DMS114 treated with DMSO at 0.1 percent for 48 hours (cell line): ENCODE measurements at regions not wholly inside any gene's neighbourhood (a gene's known extent, or its start where the extent isn't known, plus 50 kb on each side); places are given as distances from the start of the nearest gene placed in this dataset.

Experiments used
- DNase-seq: peaks from one replicate; lab custom pipeline; 2025; ENCODE audit not compliant: unreplicated experiment; lab: John Stamatoyannopoulos, UW

DNA sequence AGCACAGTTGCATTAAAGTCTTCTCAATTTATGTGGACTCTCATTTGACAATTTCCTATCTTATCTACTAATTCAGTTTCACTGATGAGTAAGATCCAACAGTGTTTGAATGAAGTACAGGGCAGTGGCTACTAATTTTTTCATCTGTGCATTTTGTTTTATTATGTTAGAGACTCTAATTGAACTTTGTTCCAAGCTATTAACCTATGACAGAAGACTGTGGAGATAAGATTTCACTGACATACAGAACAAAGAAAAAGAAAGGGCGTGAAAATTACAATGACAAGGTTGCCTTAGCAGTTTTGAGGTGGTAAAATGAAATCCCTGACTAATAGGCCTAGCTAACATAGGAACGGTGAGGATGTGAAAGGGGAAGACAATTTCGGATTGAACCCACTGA lies 153.2 kb upstream of the SOX5 start:
- DNase-seq = no peak

DNA sequence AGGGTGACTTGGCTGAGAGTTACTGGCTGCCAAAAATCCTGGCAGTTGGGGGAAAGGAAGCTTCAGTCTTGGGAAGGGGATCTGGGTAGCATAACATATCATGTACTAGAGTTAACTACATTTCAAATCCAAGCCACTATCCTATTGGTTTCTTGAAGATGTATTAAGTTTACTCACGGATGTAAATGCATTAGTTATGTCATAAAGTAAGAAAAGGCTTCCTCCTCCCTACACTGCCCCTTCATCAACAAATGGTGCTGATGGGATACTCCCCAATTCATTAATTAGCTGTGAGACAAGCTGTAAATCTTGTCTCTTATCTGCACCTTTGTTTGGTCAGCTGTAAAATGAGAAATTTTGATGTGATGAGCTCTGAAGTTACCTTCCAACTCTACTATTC lies 150.1 kb upstream of the SOX5 start:
- DNase-seq = no peak

DNA sequence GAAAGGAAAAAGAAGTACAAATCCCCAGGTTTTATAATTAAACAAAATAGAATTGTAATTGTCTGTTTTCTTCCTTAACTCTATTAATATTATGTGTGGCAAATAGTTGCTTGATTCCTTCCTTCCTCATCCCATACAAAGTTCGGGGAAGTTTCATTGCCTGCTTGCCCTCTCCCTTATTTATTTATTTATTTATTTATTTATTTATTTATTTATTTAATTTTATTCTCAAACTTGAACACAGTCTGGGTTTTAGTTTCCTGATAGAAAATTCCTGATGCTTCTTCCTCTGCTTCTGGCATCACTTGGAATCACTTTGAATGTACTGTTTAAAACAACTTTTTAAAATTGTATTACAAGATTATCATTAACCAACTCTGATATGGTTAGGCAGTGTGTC lies 145.8 kb upstream of the SOX5 start:
- no peak for DNase-seq

GRCh38 chr12:24089510-24089890 lies 140.0 kb upstream of the SOX5 start:
- DNase-seq = no peak

DNA sequence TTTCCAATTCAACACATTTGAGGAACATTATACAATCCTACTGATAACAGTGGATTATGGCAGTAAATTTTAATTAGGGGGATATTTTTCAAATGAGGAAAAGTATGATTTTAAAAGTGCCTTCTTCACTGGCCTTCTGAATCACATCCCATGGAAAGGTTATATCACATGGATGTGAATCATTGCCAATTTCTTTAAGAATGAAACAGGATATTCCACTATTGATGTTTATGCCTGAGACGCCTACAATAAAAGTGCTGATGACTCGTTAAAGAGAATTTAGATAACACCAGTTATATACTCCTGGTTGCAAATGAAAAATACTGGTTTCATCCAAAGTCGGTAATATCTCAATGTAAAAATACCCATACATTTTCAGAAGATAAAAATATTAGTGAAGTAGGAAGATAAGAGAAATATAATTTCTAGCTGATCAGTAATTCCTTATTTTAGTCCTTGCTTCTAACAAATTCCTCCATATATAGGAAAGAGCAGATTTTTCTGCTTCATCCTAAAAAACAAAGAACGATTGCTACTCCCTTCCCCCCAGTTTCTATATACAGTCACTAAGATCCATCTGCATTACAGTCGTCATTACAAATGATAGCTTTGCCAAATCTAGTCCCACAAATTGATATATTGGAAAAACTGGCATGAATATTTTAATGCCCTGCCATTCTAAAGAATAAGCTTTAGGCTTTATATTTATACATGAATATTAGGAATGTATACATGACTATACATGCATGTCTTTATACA lies 139.5 kb upstream of the SOX5 start:
- DNase-seq = no peak

DNA sequence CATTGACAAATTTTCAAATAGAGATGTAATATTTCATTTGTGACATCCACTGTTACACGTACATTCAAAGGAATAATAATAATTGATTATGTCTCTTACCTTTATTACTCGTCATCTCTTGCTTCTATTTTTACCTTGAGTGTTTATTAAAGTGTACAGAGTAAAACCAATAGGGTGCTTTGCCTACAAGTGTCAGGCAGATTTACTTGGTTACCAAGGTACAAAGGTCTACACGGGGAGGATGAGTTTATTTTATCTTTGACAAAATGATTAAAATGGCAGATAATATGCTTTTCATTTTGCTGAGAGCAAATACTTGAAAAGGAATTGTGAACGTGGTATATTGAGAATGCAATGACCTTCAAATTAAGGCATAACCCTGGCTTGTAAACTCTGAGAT lies 137.8 kb upstream of the SOX5 start:
- no peak for DNase-seq

- no peak for DNase-seq
Observed at GRCh38 chr12:24084800-24085199, 135.3 kb upstream of the SOX5 start.

GRCh38 chr12:24083838-24084237 lies 134.4 kb upstream of the SOX5 start:
- DNase-seq = no peak

GRCh38 chr12:24081606-24082005 lies 132.1 kb upstream of the SOX5 start:
- no peak for DNase-seq

DNA sequence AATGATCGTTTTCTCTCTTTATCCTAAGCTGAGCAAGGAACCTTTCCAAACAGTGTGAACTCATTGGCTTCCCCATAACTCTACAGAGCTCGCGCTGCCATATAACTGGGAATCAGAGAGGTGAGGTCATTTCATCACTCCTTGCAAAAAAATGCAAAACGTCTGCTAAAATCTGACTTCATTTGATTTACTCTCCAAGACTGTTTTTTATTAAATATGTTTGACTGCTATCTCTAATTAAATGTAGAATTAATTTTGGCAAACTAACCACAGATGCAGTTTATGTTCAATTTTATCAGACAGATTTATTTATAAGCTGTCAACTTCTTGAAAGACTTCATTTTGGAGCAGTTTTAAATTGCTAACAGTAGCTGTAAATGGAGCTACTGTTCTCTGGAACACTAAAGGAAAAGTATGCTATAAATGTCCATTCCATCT lies 131.6 kb upstream of the SOX5 start:
- DNase-seq = no peak

DNA sequence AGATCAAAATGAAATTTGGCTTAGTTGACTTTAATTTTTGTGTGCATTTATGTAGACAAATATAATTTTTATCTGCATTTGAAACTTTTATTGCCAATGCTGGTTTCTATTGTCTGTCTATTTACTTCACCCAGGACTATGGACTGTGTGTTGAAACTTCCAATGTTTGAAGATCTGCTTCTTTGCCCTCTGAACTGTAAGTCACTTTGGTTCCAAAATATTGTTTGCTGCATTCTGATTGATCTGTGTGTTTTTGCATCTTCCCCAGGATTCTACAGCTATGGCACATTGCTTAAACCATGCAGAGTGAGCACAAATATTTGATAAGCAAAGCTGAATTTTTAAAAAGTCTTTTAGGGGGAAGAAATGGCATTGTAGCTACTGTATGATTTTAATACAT lies 131.0 kb upstream of the SOX5 start:
- DNase-seq = no peak

GRCh38 chr12:24079083-24079482 lies 129.6 kb upstream of the SOX5 start:
- no peak for DNase-seq

DNA sequence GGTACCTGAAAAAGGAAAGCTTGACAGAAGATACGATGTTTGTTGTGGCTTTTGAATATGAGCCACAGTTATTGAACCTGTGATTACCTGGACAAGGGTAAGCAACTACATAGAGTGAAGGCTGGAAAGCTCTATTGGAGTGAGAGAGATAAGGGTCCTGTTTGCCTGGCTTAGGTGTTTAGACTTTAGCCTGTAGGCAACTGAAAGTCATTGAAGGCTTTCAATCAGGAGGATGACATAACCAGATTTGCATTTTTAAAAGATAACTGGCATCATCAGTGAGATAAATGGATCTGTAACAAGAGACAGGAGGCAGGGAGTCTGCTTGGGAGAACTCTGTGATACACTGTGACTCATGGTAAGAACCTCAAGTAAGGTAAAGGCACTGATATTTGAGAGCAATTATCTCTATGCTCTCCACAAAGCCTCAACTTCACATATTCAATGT lies 128.9 kb upstream of the SOX5 start:
- DNase-seq = no peak

DNA sequence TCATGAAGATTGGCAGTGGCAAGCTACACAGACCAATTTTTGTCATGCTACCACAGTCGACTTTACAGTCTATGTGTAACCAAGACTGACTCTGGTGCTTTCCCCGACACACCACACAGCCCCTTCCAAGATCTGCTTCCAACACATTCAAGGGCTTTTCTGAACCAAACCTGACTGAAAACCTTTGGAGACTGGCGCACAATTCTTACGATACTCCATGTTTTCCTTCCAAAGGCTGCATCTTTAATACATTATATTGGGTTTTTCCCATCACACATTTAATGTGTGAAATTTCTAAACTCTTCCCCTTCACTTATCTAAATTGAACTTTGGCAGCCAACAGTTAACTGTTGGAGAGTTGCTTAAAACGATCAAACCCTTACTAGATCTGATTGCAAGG lies 127.7 kb upstream of the SOX5 start:
- no peak for DNase-seq

DNA sequence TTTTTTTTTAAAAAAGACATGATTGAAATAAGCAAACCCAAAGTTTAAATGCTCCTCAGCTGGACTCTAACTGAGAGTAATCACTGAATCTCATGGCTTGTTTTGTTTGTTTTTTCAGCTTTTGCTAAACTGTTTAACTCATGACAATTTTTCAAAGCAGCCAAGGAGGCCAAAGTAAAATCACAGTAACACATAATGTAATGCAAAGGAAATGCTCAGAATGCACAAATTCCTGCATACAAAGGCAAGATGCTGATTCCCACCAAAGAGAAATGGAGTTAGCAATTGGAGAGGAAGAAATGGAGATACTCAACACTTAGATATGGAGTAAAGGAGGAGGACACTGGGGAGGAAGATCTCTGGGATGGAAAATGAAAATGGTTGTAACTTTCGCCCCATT lies 126.2 kb upstream of the SOX5 start:
- no peak for DNase-seq

DNA sequence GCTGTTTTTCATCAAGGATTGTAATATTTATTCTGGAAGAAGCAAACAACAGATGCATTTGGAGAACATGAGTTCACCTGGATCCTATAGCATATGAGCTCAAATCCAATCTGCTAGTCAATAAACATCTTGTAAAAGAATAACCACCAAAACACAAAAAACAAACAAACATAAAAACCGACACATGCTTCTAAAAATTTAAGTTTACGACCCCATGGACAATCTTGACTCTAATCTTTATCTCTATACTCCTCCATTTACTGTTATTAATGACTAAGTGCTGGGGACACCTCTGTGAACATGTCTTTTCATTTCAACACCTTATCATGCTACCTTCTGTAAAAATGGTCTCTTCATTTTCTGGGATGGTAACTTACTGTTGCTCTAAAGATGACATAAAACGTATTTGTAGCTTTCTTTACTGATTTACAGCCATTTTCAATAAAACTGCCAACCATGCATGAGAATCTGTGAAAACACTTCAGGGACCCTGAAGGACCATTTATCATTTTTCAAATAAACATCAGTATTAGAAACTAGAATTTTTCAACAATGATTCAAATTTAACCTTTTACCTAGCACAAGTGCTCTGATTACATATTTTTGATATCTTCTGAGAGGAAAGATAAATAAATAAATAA lies 123.8 kb upstream of the SOX5 start:
- DNase-seq = no peak

DNA sequence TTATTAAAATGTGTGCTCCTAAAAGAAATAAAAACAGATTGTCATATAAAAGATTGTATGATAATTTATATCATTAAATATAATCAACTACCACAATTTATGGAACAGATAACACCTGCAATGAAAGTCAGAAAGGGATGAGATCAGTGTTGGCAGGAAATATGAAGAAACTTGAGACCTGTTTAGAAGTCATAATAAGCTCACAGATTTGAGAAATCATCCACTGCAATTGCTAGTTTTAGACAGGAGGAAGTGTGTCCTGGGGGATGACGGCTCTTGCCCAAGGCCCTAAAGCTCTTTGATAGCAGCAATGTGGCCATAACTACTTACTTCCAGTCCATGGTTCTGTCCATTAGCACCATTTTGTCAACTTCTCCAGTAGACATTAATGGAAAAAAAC lies 122.8 kb upstream of the SOX5 start:
- no peak for DNase-seq

DNA sequence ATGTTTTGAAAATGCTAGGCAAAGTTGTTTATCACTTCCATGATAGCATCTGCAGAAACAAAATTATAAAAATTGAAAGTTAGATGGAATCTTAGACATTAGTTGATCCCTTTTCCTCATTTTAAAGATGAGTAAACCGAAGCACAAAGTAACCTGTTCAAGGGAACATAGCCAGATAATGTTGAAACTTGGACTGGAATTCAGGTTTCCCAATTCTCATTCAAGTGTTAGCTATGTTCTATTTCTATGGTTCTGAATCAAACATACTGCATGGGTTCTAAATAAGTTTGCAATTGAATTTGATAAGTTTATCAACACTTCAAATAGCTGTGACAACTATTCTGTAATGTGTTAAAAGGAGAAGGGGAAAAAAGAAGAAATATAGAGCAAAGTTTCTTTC lies 122.4 kb upstream of the SOX5 start:
- no peak for DNase-seq

DNA sequence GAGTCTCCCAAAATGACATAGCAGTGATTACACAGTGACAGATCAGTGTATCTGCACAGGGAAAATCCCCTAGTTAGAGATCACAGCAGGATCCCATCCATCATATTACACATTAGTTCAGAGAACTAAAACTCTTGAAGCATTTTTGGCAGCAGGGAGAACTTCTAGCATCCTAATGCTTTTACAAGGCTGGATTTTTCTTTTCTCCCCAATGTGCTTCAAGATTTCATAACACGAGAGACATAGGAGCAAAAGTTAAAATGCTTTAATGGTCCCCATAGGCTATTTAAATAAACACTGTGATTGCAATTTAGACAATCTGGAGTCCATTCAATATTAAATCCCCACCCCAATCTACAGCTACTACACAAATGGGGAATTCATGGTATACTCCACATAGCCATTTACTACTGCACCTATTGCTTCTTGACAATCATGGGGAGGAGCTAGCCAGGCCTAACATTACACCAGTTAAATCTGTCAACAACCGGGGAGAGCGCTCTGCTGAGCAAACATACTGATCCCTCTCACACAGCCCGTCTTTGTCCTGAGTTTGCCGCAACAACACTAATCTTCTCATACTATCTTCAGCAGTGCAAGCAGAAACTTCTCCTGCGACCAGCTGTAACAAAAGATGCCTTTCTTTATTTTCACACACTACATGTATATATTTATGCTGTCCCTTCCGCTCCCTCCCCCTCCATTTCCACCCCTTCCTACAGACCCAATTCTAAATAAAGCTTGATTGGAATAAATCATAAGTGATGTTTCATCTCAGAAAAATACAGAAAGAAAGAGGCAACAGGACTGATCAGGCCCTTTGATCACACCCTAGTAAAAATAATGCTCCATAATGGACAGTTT lies 120.3 kb upstream of the SOX5 start:
- DNase-seq = no peak

GRCh38 chr12:24066865-24067264 lies 117.4 kb upstream of the SOX5 start:
- DNase-seq = no peak

DNA sequence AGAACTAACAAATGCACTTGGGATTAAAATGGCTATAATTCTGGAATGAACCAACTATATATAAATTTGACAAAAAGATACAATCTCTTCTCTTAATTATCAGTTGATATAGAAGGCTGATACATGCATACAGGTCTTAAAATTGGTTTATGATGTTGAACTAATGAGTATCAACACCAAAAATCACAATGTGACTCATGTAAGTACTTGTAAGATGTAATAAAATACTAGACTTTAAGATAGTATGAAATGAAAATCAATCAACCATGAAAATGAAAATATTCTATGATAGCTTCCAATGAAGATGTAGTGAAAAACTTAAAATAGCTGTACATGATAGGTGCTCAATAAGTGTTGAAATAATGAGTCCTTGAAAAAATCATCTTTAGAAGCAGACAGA lies 116.6 kb upstream of the SOX5 start:
- DNase-seq = no peak

DNA sequence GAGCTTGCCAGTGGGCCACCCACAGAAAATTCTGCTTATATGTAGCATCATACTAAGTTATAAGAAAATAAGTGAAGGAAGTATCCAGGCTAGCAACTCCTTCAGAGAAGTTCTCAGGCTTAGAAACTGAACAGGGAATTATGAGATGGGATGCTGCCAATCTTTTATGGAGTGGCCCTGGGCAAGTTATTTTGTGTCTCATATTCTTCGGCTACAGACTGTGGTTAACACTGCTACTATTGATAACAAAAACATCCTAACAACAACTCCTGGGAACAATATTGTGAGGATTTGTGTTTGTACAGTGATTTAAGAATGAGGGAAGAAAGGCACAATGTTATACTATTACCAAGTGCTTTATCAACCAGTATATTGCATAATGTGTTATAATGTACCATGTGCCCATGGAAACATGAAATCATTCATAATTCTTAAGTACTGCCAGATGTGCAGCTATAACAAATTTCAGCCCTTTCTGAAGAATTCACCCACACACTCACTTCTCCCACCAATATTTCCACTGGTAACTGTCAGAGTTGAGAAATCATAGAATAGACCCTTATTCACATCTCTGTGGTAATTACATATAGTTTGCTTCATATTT lies 113.3 kb upstream of the SOX5 start:
- no peak for DNase-seq
